ENCODE measurements at regions not wholly inside any gene's neighbourhood (a gene's known extent, or its start where the extent isn't known, plus 50 kb on each side); places are given as distances from the start of the nearest gene placed in this dataset.

DNA sequence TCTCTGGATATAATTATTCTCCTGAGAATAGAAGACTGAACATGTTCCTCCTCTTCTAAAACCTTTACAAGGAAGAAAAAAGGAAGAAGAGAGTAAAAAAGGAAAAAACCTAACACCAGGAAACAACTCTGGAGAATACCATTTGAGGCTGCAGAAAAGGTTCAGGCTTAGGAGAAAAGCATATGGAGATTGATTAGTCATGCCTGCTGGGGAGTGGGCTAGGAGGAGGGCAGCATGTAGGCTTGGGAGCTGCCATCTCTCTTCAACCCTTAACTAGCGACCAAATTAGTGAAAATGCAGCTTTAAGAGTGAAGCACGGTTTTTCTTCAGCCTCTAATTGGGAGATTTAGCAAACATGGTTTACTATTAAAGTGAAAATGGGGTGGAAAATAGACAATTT, 273.0 kb upstream of the CRY1 start:
- no peak for TF ChIP-seq SUZ12 (IDR thresholded peaks at IDR 0.05)
- TF ChIP-seq HDGF (IDR thresholded peaks at IDR 0.05; ENCODE audit: borderline replicate concordance), result no peak
- no peak for TF ChIP-seq SP1 (IDR thresholded peaks at IDR 0.05)
- no peak for TF ChIP-seq ZNF384 (IDR thresholded peaks at IDR 0.05)
- no peak for TF ChIP-seq ELF4 (IDR thresholded peaks at IDR 0.05)
- TF ChIP-seq ARNT (IDR thresholded peaks at IDR 0.05), result no peak
- no peak for TF ChIP-seq L3MBTL2 (conservative IDR thresholded peaks at IDR 0.05)
- TF ChIP-seq TARDBP (IDR thresholded peaks at IDR 0.05), result no peak
- TF ChIP-seq NFRKB (IDR thresholded peaks at IDR 0.05), result no peak
- no peak for TF ChIP-seq CTBP1 (IDR thresholded peaks at IDR 0.05; ENCODE audit: borderline replicate concordance)
- TF ChIP-seq FOXA1 (IDR thresholded peaks at IDR 0.05), result no peak
